ENCODE measurements at regions not wholly inside any gene's neighbourhood (a gene's known extent, or its start where the extent isn't known, plus 50 kb on each side); places are given as distances from the start of the nearest gene placed in this dataset.

- no peak overlapping the region for H3K27ac ChIP-seq
- no peaks in the 10 kb centered on the region for H3K27me3 ChIP-seq
- peaks cover 0 to 15% (median 0%) of the 10 kb centered on the region in 4 donors for H3K4me1 ChIP-seq
- no peaks in the 10 kb centered on the region for H3K9me3 ChIP-seq
- DNase-seq = peak in 1 of 3 donors; percentile 60
- H3K4me3 ChIP-seq = no peak overlapping the region
- TF ChIP-seq, protein P1, sequence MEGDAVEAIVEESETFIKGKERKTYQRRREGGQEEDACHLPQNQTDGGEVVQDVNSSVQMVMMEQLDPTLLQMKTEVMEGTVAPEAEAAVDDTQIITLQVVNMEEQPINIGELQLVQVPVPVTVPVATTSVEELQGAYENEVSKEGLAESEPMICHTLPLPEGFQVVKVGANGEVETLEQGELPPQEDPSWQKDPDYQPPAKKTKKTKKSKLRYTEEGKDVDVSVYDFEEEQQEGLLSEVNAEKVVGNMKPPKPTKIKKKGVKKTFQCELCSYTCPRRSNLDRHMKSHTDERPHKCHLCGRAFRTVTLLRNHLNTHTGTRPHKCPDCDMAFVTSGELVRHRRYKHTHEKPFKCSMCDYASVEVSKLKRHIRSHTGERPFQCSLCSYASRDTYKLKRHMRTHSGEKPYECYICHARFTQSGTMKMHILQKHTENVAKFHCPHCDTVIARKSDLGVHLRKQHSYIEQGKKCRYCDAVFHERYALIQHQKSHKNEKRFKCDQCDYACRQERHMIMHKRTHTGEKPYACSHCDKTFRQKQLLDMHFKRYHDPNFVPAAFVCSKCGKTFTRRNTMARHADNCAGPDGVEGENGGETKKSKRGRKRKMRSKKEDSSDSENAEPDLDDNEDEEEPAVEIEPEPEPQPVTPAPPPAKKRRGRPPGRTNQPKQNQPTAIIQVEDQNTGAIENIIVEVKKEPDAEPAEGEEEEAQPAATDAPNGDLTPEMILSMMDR (IDR thresholded peaks at IDR 0.05) = peak in 4 of 6 experiments; percentile 3 to 48 (median 40)
- no peak for TF ChIP-seq POLR2A (IDR thresholded peaks at IDR 0.05)
- no peaks in the 10 kb centered on the region for H3K36me3 ChIP-seq
Observed at GRCh38 chr2:67476809-67477790, 80.0 kb downstream of the ETAA1 start.

DNA sequence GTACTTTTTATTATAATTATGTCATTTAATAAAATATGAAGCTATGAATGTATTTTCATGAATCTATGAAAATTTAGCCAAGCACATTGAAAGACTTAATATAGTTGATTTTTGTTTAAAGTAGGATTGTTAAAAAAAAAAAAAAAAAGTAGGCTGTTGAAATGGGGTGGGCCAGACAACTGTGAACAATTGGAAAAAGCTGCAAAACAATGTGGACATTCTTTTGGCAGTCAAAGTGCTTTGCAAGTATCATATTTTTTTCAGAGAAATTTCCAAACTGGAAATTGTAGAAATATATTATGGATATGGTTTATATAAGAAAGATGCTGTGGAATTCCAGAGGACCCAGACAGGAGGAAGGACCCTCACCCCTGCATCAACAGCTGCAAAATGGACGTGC, 82.1 kb downstream of the ETAA1 start:
- no peaks in the 10 kb centered on the region for H3K36me3 ChIP-seq
- no peak for DNase-seq
- H3K9me3 ChIP-seq = no peaks in the 10 kb centered on the region
- H3K4me3 ChIP-seq = no peak overlapping the region
- no peak for TF ChIP-seq POLR2A (IDR thresholded peaks at IDR 0.05)
- TF ChIP-seq, protein P1 (IDR thresholded peaks at IDR 0.05) = no peak
- no peak overlapping the region for H3K27ac ChIP-seq
- H3K4me1 ChIP-seq = peaks cover 0 to 15% (median 0%) of the 10 kb centered on the region in 4 donors
- no peaks in the 10 kb centered on the region for H3K27me3 ChIP-seq

- Histone ChIP-seq H3K27ac (no peak overlapping the region), H3K36me3 (no peaks in the 10 kb centered on the region), H3K27me3 (no peaks in the 10 kb centered on the region), H3K4me1 (no peaks in the 10 kb centered on the region), H3K9me3 (no peaks in the 10 kb centered on the region), H3K4me3 (no peak overlapping the region)
- DNase-seq = no peak
- no peak for TF ChIP-seq POLR2A (IDR thresholded peaks at IDR 0.05)
- TF ChIP-seq, protein P1 (IDR thresholded peaks at IDR 0.05) = no peak
Observed at GRCh38 chr2:67485431-67485830, 88.3 kb downstream of the ETAA1 start.

GRCh38 chr2:67486041-67486796, 89.1 kb downstream of the ETAA1 start:
- Histone ChIP-seq H3K4me3 (no peak overlapping the region), H3K36me3 (no peaks in the 10 kb centered on the region), H3K27me3 (no peaks in the 10 kb centered on the region), H3K9me3 (no peaks in the 10 kb centered on the region), H3K27ac (no peak overlapping the region), H3K4me1 (no peaks in the 10 kb centered on the region)
- TF ChIP-seq POLR2A (IDR thresholded peaks at IDR 0.05) = no peak
- TF ChIP-seq, protein P1 (IDR thresholded peaks at IDR 0.05) = no peak
- no peak for DNase-seq

DNA sequence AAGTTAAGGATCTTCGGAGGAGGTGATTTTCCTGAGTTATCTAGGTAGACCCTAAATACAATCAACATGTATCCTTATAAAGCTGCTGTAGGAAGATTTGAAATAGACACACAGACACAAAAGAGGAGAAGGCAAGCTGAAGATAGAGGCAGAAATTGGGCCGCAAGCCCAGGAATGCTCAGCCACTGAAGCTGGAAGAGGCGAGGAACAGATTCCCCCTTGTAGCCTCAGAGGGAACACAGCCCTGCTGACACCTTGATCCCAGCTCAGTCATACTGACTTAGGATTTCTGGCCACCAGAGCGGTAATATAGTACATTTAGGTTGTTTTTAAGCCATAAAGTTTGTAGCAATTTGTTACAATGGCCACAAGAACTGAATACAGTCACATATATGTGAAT, 90.9 kb downstream of the ETAA1 start:
- H3K27ac ChIP-seq = no peak overlapping the region
- H3K9me3 ChIP-seq = no peaks in the 10 kb centered on the region

More for the DNA sequence above, 90.9 kb downstream of the ETAA1 start:
- no peaks in the 10 kb centered on the region for H3K27me3 ChIP-seq
- no peaks in the 10 kb centered on the region for H3K36me3 ChIP-seq
- TF ChIP-seq, protein P1 (IDR thresholded peaks at IDR 0.05) = no peak
- no peak for TF ChIP-seq POLR2A (IDR thresholded peaks at IDR 0.05)
- no peaks in the 10 kb centered on the region for H3K4me1 ChIP-seq
- no peak for DNase-seq
- H3K4me3 ChIP-seq = no peak overlapping the region
